IPS DF 19.7 (cell line): ENCODE measurements at regions not wholly inside any gene's neighbourhood (a gene's known extent, or its start where the extent isn't known, plus 50 kb on each side); places are given as distances from the start of the nearest gene placed in this dataset.
"Not testable (repeated sequence)": the region's sequence is repeated elsewhere in the genome, so short reads cannot be mapped to it uniquely, and the experiment has no call there.

Experiments used
- DNase-seq: peaks from one replicate; pipeline ENCODE4 v3.0.0-alpha.2; 2013; ENCODE audit warnings: low read depth, low spot score

GRCh38 chr6:86738078-86738477, 199.2 kb upstream of the HTR1E start:
- DNase-seq: no peak

GRCh38 chr6:86731631-86732030, 205.7 kb upstream of the HTR1E start:
- not testable (repeated sequence) for DNase-seq

GRCh38 chr6:86730772-86731171, 206.6 kb upstream of the HTR1E start:
- DNase-seq: not testable (repeated sequence)

GRCh38 chr6:86730216-86730615, 207.1 kb upstream of the HTR1E start:
- no peak for DNase-seq

DNA sequence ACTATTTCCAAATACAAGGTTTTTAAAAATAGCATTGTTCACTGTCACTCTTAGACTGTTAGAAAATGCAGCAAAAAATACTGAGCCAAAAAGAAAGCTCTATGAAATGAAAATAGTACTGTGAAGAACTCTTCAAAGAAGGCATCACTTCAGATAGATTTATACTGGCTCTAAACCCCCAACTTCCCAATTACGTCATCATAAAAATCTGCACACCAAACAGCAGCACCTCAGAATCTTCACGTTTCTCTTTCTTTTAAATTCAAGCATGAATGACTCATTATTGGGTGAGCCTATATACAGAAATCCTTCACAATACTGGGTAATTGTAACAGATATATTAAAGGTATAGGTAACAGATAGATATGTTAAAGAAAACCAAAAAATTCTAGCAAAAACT, 208.4 kb upstream of the HTR1E start:
- no peak for DNase-seq

DNA sequence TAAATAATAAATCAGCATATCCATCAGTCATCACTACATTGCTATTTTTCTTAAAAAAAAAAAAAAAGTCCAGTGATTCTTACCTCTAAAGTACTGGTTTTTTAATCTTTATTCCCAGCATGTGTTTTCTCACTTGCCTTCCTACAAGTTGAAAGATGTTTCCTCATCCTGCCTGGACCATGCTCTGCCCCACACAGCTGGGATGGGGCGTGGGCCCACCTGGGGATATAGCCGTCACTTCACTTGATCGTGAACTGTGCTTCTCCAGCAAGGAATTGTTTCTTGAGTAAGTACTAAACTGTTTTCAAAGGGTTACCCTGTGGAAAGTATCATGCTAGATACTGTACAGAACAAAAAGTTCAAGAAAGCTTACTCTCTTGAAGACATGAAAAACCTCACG, 212.6 kb upstream of the HTR1E start:
- DNase-seq: no peak

DNA sequence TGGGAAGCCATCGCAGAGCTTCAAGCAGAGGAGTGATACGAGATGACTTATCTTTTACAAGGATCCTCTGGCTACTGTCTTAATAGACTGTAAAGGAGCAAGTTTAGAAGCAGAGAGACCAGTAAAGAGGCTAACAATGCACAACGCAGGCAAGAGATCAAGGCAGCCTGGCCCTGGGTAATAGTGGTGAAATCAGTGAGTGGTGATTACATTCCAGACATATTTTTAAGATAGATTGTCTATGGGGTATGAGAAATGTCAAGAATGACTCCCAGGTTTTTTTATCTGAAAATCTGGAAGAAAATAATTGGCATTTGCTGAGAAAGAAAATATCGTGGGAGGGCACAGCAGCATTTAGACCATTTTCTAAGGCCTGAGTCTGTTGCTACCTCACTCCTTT, 213.6 kb upstream of the HTR1E start:
- DNase-seq: no peak

GRCh38 chr6:86723151-86723550, 214.2 kb upstream of the HTR1E start:
- DNase-seq: no peak

GRCh38 chr6:86722131-86722530, 215.2 kb upstream of the HTR1E start:
- DNase-seq: no peak

GRCh38 chr6:86715676-86716075, 221.7 kb upstream of the HTR1E start:
- no peak for DNase-seq

DNA sequence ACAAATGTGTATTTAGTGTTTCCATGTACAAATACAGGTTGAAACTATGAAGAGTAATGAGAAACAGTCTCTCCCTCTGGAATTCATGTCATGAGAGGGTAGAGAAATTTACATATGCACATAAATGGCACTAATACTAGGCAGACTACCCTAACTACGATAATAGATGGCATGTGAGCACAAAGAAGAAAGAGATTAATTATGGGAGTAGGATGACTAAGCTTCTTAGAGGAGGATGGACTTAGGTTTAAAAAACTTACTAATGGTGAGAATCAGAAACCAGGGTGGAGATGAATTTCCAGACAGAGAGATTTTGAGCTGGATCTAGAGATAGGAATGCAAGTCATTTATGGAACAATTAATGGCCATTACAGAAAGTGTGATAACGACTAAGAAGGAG, 225.3 kb upstream of the HTR1E start:
- DNase-seq: no peak

GRCh38 chr6:86707545-86708120, 229.7 kb upstream of the HTR1E start:
- no peak for DNase-seq

GRCh38 chr6:86706449-86706848, 230.9 kb upstream of the HTR1E start:
- DNase-seq: no peak

GRCh38 chr6:86701228-86701627, 236.1 kb upstream of the HTR1E start:
- not testable (repeated sequence) for DNase-seq

GRCh38 chr6:86686496-86686895, 250.8 kb upstream of the HTR1E start:
- DNase-seq: no peak

- no peak for DNase-seq
These were observed 252.0 kb upstream of the HTR1E start for GRCh38 chr6:86685230-86685797.

DNA sequence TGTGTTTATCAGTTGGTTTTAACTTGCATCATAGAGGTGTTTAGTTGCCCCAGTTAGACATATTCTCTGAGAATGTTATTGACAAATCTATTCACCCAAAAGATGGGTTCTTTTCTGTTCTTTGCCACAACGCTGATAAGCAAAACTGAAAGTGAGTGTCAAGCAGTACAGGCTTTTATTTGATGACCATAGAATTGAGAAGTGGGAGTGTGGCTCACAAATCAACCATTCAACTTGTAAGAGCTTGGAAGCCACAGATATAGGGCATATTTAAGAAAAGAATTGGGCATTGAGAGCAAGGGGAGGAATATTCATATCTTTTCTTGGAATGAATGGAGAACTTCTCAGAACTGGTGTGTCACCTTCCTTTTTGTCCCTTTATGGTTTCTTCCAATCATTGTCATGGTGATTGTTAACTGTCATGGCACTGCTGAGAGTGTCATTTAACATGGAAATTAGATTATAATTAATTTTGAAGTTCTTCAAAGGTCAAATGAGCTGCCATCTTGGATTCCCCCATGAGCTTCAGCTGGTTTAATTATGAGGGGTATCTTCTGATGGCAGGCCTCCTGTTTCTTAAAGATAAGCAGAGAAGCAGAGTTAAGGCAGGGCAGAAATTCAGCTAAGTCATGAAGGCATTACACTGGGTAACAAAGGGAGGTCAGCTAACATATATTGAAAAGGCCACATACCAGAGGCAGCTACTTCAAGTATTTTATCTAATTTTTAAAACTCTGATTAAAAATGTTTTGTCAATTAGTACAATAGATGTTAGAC, 254.0 kb upstream of the HTR1E start:
- no peak for DNase-seq

DNA sequence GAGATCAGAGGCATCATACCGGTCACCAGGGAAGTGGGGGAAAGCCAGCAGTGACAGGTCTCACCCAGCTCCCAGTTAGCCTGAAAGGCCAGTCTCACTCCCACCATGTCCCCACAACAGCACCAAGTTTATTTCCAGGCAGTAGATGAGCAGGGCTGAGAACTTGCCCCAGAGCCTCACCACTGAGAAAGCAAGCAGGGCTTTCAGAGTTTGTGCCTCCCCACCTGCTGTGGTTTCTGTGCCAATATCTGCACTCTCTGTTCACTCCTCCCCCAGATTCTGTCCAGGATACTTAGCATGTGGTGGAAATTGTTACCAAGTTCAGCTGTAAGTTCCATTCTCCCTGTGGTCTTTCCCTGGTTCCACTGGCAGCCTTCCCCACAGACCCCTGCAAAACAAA, 255.0 kb upstream of the HTR1E start:
- DNase-seq: no peak

DNA sequence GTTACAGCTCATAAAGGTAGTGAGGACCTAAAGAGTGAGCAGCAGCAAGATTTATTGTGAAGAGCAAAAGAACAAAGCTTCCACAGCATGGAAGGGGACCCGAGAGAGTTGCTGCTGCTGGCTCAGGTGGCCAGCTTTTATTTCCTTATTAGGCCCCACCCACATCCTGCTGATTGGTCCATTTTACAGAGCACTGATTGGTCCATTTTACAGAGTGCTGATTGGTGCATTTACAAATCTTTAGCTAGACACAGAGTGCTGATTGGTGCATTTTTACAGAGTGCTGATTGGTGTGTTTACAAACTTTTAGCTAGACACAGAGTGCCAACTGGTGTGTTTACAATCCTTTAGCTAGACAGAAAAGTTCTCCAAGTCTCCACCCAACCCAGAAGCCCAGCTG, 256.2 kb upstream of the HTR1E start:
- not testable (repeated sequence) for DNase-seq

- not testable (repeated sequence) for DNase-seq
These were observed 265.2 kb upstream of the HTR1E start for GRCh38 chr6:86672125-86672524.

- no peak for DNase-seq
These were observed 280.1 kb upstream of the HTR1E start for GRCh38 chr6:86657192-86657591.

DNA sequence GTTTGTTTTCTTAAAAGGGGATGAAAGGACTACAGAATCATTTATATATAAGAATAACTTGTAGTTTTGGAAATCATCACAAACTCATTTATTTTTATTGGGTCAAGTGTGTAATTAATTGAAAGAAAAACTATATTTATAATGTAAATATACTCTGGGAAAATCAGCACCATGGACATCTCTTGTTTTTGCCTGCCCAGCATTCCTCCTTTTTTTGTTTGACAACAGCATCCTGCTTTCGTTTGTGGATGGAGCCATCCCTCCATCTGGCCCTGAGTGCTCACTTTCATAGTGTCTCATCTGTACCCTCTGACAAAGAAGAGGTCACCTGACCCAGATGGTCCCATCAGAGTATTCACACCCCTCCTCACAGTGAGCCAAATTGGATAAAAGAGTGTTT, 308.2 kb upstream of the HTR1E start:
- DNase-seq: no peak

GRCh38 chr6:86619428-86619827, 317.9 kb upstream of the HTR1E start:
- DNase-seq: no peak
